HCT116 (cell line): ENCODE measurements at regions not wholly inside any gene's neighbourhood (a gene's known extent, or its start where the extent isn't known, plus 50 kb on each side); places are given as distances from the start of the nearest gene placed in this dataset.

Experiments used
- ATAC-seq: fragments of 200-7000 bp; cut with Tn5 transposase; 2 replicates; pipeline ENCODE4 v1.9.1; 2020; ENCODE audit warnings: mild to moderate bottlenecking, moderate library complexity
- BruUV-seq: library from RNA; stranded (reverse); fragments of 400-500 nt; replicated peaks from 2 replicates; lab custom pipeline; 2021; lab: Mats Ljungman, UMichigan
- CTCF ChIA-PET: fragments of 300-600 bp; sonication (Branson Sonifier 250); formaldehyde crosslinking; loops from one replicate; lab custom pipeline; 2021; ENCODE audit warnings: antibody characterized with exemption; lab: Charles Lee
- POLR2A ChIA-PET: fragments of 300-600, 350-600 bp; sonication (Branson Sonifier 250); formaldehyde crosslinking; loops from one replicate; lab custom pipeline; 2021; ENCODE audit warnings: antibody characterized with exemption; lab: Charles Lee
- RAD21 ChIA-PET, 2 experiments: fragments of 300-600 bp; sonication (Branson Sonifier 250); formaldehyde crosslinking; loops; one replicate each; lab custom pipeline; 2023; ENCODE audit warnings: low total read pairs in 2 of 2; ENCODE audit not compliant: uncharacterized antibody in 2 of 2, unreplicated experiment in 2 of 2, low non-redundant PET in 1 of 2; lab: Charles Lee
- DNase-seq: peaks from one replicate; pipeline ENCODE4 v3.0.0-alpha.2; 2010; ENCODE audit warnings: low read depth, low spot score
- H2AFZ ChIP-seq: fragments of 200-600 bp; shearing (Covaris generic), sonication (generic); 2 replicates; pipeline ENCODE4 v1.6.1; 2017; ENCODE audit warnings: low read depth, mixed run types, mixed read lengths, antibody characterized with exemption, low read length; ENCODE audit not compliant: poor library complexity, severe bottlenecking
- H3K27ac ChIP-seq: 2 replicates; pipeline ENCODE4 v1.5.1; 2012; ENCODE audit warnings: low read depth, low read length
- H3K27me3 ChIP-seq: fragments of 200-600 bp; sonication (generic); 2 replicates; pipeline ENCODE4 v1.6.1; 2016; ENCODE audit warnings: mixed run types, low read length, mixed read lengths; ENCODE audit not compliant: insufficient read depth
- H3K36me3 ChIP-seq, 2 experiments: fragments of 200-500 bp in 1 of 2; fragments of 200-600 bp in 1 of 2; sonication (Bioruptor generic) in 1 of 2; sonication (generic) in 1 of 2; 2 replicates each; pipeline versions ENCODE4 v1.5.1 to v1.6.1; 2014 to 2016; ENCODE audit warnings: low read length in 2 of 2, inconsistent platforms in 1 of 2, mixed read lengths in 1 of 2, mixed run types in 1 of 2; ENCODE audit not compliant: insufficient read depth in 2 of 2, control insufficient read depth in 1 of 2
- H3K4me1 ChIP-seq, 2 experiments: fragments of 200-600 bp in 1 of 2; sonication (generic) in 1 of 2; 2 replicates each; pipeline versions ENCODE4 v1.5.1 to v1.6.1; 2012 to 2017; ENCODE audit warnings: low read length in 2 of 2, inconsistent platforms in 1 of 2, mild to moderate bottlenecking in 1 of 2, mixed read lengths in 1 of 2, mixed run types in 1 of 2, moderate library complexity in 1 of 2; ENCODE audit not compliant: insufficient read depth in 2 of 2, control insufficient read depth in 1 of 2
- H3K4me2 ChIP-seq: fragments of 200-600 bp; sonication (generic); 2 replicates; pipeline ENCODE4 v1.6.1; 2017; ENCODE audit warnings: mixed run types, low read length, mixed read lengths
- H3K4me3 ChIP-seq, 2 experiments: fragments of 200-600 bp in 1 of 2; sonication (generic) in 1 of 2; replicated peaks in 1 of 2; 2 replicates each; pipeline ENCODE4 v1.5.1; 2011 to 2016; ENCODE audit warnings: low read length in 2 of 2, control low read depth in 1 of 2, low read depth in 1 of 2, mild to moderate bottlenecking in 1 of 2, mixed read lengths in 1 of 2, mixed run types in 1 of 2
- H3K79me2 ChIP-seq: fragments of 200-600 bp; sonication (generic); 2 replicates; pipeline ENCODE4 v1.6.1; 2017; ENCODE audit warnings: mild to moderate bottlenecking, mixed run types, low read length, moderate library complexity, mixed read lengths; ENCODE audit not compliant: insufficient read depth
- H3K9ac ChIP-seq: fragments of 200-600 bp; sonication (generic); 2 replicates; pipeline ENCODE4 v1.6.1; 2016; ENCODE audit warnings: low read length, mixed read lengths
- H3K9me2 ChIP-seq: fragments of 200-600 bp; sonication (generic), shearing (Covaris generic); 2 replicates; pipeline ENCODE4 v1.6.1; 2017; ENCODE audit warnings: mixed run types, mild to moderate bottlenecking, moderate library complexity; ENCODE audit not compliant: insufficient read depth
- H3K9me3 ChIP-seq, 2 experiments: fragments of 200-500 bp in 1 of 2; fragments of 200-600 bp in 1 of 2; sonication (Bioruptor generic) in 1 of 2; sonication (generic) in 1 of 2; 2 replicates each; pipeline ENCODE4 v1.6.1; 2014 to 2017; ENCODE audit warnings: low read length in 2 of 2, mixed read lengths in 2 of 2, inconsistent platforms in 1 of 2, low read depth in 1 of 2, mild to moderate bottlenecking in 1 of 2, mixed run types in 1 of 2, moderate library complexity in 1 of 2; ENCODE audit not compliant: control insufficient read depth in 1 of 2, insufficient read depth in 1 of 2
- H4K20me1 ChIP-seq: fragments of 200-600 bp; sonication (generic), shearing (Covaris generic); 2 replicates; pipeline ENCODE4 v1.6.1; 2017; ENCODE audit warnings: mixed run types, mild to moderate bottlenecking, moderate library complexity; ENCODE audit not compliant: insufficient read depth
- ATF3 ChIP-seq: IDR thresholded peaks from 2 replicates; pipeline ENCODE4 v1.6.1; 2012
- CBX3 ChIP-seq: IDR thresholded peaks from 2 replicates; pipeline ENCODE4 v1.6.1; 2012; ENCODE audit warnings: low read depth
- CEBPB ChIP-seq: IDR thresholded peaks from 2 replicates; pipeline ENCODE4 v1.6.1; 2012; ENCODE audit warnings: low read depth
- CTCF ChIP-seq, 3 experiments: fragments of 200-600 bp in 1 of 3; sonication (generic) in 1 of 3; IDR thresholded peaks in 2 of 3; conservative IDR thresholded peaks in 1 of 3; 2 replicates each; pipeline ENCODE4 v1.5.1; 2012 to 2017; ENCODE audit warnings: low read depth in 2 of 3, low read length in 2 of 3, antibody characterized with exemption in 1 of 3, borderline replicate concordance in 1 of 3, control low read depth in 1 of 3, mild to moderate bottlenecking in 1 of 3, mixed read lengths in 1 of 3, mixed run types in 1 of 3, moderate library complexity in 1 of 3; ENCODE audit not compliant: insufficient read depth in 1 of 3
- EZH2 ChIP-seq: fragments of 200-600 bp; sonication (generic); IDR thresholded peaks from 2 replicates; pipeline ENCODE4 v1.6.1; 2017; ENCODE audit warnings: antibody characterized with exemption, mixed run types
- EZH2phosphoT487 ChIP-seq: fragments of 200-600 bp; IDR thresholded peaks from 2 replicates; pipeline ENCODE4 v1.6.1; 2018; ENCODE audit warnings: antibody characterized with exemption, borderline replicate concordance
- FOSL1 ChIP-seq: IDR thresholded peaks from 2 replicates; pipeline ENCODE4 v1.6.1; 2012; ENCODE audit warnings: low read depth
- JUND ChIP-seq: IDR thresholded peaks from 2 replicates; pipeline ENCODE4 v1.6.1; 2012
- MAX ChIP-seq: IDR thresholded peaks from 2 replicates; pipeline ENCODE4 v1.6.1; 2012
- POLR2A ChIP-seq: IDR thresholded peaks from 2 replicates; pipeline ENCODE4 v1.7.0; 2011; ENCODE audit warnings: borderline replicate concordance; ENCODE audit not compliant: insufficient read depth, insufficient read length; ENCODE audit errors: extremely low read depth
- POLR2AphosphoS5 ChIP-seq: IDR thresholded peaks from 2 replicates; pipeline ENCODE4 v1.6.1; 2011; ENCODE audit warnings: mild to moderate bottlenecking, low read depth, low read length, moderate library complexity
- RAD21 ChIP-seq: IDR thresholded peaks from 2 replicates; pipeline ENCODE4 v1.6.1; 2012; ENCODE audit warnings: low read depth, mild to moderate bottlenecking
- SP1 ChIP-seq: IDR thresholded peaks from 2 replicates; pipeline ENCODE4 v1.6.1; 2012; ENCODE audit warnings: low read depth
- TCF7L2 ChIP-seq: IDR thresholded peaks from 2 replicates; pipeline ENCODE4 v1.7.0; 2011; ENCODE audit warnings: borderline replicate concordance, inconsistent platforms; ENCODE audit not compliant: insufficient read depth, insufficient read length; ENCODE audit errors: extremely low read depth
- YY1 ChIP-seq: IDR thresholded peaks from 2 replicates; pipeline ENCODE4 v1.6.1; 2011; ENCODE audit warnings: low read length, low read depth, moderate library complexity, mild to moderate bottlenecking; ENCODE audit not compliant: insufficient replicate concordance; ENCODE audit errors: extremely low read depth
- ZBTB33 ChIP-seq: IDR thresholded peaks from 2 replicates; pipeline ENCODE4 v1.6.1; 2011; ENCODE audit warnings: mild to moderate bottlenecking, low read length, moderate library complexity; ENCODE audit not compliant: insufficient replicate concordance; ENCODE audit errors: extremely low read depth
- ZFX ChIP-seq: fragments of 450-650 bp; IDR thresholded peaks from 2 replicates; pipeline ENCODE4 v1.6.1; 2017
- ZNF274 ChIP-seq: fragments of 200-500 bp; sonication (Bioruptor generic); IDR thresholded peaks from 2 replicates; pipeline ENCODE4 v1.6.1; 2014; ENCODE audit warnings: mild to moderate bottlenecking, low read depth, low read length, inconsistent platforms
- intact Hi-C: fragments of 100-400 bp; cut with micrococcal nuclease; formaldehyde crosslinking; loops from 2 replicates; pipeline ENCODE4 v1.10.0; 2022

- DNase-seq (no peak), ATAC-seq (no peak)
- Histone ChIP-seq H3K4me1 (peaks cover 0 to 5% of the 10 kb centered on the region in 2 experiments; a peak in 1 of 4 replicates), H3K9me3 (no peaks in the 10 kb centered on the region), H3K4me2 (no peak overlapping the region), H3K27me3 (no peaks in the 10 kb centered on the region), H3K27ac (no peak overlapping the region), H3K4me3 (no peak overlapping the region), H3K36me3 (no peaks in the 10 kb centered on the region), H3K79me2 (no peaks in the 10 kb centered on the region), H3K9me2 (no peaks in the 10 kb centered on the region), H3K9ac (no peak overlapping the region), H2AFZ (no peak overlapping the region), H4K20me1 (no peaks in the 10 kb centered on the region)
- ChIA-PET CTCF (interaction anchor here (1.4 to 3.4 kb wide), 2 partner anchors 91 to 241 kb away, joined by 4 to 9 read pairs; no protein-coding TSS in a partner anchor), RAD21 (no interaction called here), POLR2A (no interaction called here)
- no TSS peak for BruUV-seq
- intact Hi-C loops: no loop called here
- TF ChIP-seq CTCF (IDR thresholded peaks at IDR 0.05 in 2 of 3, conservative IDR thresholded peaks at IDR 0.05 in 1 of 3; ENCODE audit: borderline replicate concordance in 1 of 3, insufficient read depth in 1 of 3, low read depth in 2 of 3, low read length in 2 of 3) (no peak), JUND (no peak), POLR2AphosphoS5 (no peak), ZNF274 (no peak), FOSL1 (no peak), ATF3 (no peak), ZFX (no peak), POLR2A (no peak), CBX3 (no peak), CEBPB (no peak), SP1 (no peak), MAX (no peak), YY1 (no peak), TCF7L2 (no peak), RAD21 (no peak), EZH2phosphoT487 (no peak), EZH2 (no peak), ZBTB33 (no peak)
Observed at GRCh38 chr16:88195911-88196465, 186.8 kb upstream of the ZNF469 start.
